HCEC 1CT (cell line): ENCODE measurements at regions not wholly inside any gene's neighbourhood (a gene's known extent, or its start where the extent isn't known, plus 50 kb on each side); places are given as distances from the start of the nearest gene placed in this dataset.
"Not testable (repeated sequence)": the region's sequence is repeated elsewhere in the genome, so short reads cannot be mapped to it uniquely, and the experiment has no call there.

Source experiments
- DNase-seq: peaks from one replicate; pipeline ENCODE4 v3.0.0-alpha.2; 2017

DNA sequence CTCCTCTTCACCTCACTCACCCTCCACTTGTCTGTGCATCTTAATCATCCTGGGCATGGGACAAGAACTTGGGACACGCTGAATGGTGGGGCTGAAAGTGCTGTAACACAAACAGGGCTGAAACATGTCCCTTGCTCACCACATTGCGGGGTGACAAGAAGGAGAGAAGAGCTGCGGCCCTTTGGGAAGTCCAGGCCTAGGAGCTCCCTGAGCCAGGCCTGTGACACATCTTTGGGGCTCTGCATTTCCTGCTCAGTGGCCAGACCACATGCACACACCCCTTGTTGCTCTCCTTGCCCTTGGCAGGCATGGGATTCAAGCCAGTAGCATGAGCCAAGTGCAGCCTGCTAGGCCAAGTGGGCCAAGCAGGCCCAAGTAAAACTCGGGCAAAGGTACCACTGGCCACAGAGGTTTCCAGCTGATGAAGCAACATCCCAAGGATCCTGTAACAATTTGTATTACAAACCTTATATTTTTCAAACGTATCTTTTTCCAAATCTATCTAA is 1384.3 kb upstream of the PCDH20 start:
- no peak for DNase-seq

DNA sequence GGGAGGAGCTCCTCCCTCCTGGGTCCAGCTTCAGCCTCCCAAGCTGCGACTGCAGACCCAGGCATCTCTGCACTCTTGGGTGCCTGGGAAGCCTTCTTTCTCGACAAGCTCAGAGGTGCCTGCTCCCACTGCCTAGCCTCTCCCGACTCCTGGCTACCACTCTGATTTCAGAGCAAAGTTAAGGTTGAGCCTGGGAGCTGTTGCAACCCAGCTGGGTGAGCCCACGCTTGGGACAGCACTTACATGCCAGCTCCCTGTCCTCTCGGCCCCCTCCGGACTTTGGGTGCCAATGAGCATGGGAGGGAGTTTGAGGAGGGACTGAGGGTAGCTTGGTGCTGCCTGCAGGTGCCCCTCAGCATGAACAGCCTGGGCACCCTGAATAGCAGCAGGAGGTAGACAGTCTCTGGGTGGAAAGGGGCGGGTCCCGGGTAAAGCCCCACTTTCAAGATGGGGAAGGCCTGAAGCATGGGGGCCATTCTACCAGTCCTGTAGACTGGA is 1383.4 kb upstream of the PCDH20 start:
- no peak for DNase-seq

- DNase-seq: no peak
Measured at GRCh38 chr13:62793850-62794249, 1378.2 kb upstream of the PCDH20 start.

DNA sequence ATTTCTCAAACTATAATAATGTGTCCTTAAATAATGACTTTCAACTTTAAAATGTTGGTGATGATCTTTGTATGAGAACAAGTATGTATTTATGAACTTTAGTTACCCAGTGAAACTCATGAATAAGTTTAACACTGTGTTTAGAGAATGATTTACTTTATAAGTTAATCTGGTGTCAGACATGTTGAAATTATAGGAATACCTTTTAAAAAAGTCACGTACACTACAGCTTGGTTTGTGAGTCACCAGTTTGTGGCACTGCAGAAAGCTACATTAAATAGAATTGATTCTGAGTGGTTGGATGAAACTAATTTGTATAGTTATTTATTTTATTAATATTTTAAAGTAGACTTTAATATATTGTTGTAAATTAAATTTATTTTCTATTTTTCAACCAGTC is 1366.2 kb upstream of the PCDH20 start:
- no peak for DNase-seq

DNA sequence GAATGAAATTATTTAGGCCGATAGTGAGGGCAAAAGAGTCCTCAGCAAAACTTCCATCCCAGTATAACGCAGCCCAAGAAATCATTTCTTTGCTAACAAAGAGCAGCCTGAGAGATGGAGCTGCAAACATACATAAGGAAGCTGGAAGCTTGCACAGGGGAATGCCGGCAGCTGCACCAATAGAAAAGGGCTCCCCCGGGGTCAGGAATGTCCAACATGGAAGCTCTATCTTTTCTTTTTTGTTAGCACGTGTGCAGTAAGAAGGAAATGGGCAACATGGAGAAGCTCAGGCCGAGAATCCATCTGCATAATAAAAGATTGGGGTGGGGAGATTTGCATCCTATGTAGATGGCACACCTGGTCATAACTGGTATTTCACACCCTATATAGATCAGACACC is 1363.5 kb upstream of the PCDH20 start:
- no peak for DNase-seq

- DNase-seq: no peak
Measured at GRCh38 chr13:62767473-62767872, 1351.8 kb upstream of the PCDH20 start.

- DNase-seq: no peak
Measured at GRCh38 chr13:62760724-62761123, 1345.1 kb upstream of the PCDH20 start.

GRCh38 chr13:62747629-62748028 is 1332.0 kb upstream of the PCDH20 start:
- no peak for DNase-seq

DNA sequence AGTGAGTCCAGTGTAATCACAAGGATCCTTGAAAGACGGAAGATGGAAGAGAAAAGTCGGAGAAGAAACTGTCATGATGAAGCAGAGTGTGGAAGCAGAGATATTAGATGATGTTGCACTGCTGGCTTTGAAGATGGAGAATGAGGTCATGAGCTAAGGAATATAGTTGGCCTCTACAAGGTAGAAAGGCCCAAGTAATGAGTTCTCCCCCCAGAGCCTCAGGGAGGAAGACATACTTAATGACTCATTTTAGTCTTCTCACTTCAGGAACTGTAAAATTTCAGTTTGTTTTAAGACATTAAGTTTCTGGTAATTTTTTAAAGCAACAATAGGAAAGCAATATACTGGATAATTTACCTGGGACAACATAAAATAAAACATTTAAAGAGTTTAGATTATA is 1331.5 kb upstream of the PCDH20 start:
- no peak for DNase-seq

GRCh38 chr13:62729746-62730145 is 1314.1 kb upstream of the PCDH20 start:
- not testable (repeated sequence) for DNase-seq

DNA sequence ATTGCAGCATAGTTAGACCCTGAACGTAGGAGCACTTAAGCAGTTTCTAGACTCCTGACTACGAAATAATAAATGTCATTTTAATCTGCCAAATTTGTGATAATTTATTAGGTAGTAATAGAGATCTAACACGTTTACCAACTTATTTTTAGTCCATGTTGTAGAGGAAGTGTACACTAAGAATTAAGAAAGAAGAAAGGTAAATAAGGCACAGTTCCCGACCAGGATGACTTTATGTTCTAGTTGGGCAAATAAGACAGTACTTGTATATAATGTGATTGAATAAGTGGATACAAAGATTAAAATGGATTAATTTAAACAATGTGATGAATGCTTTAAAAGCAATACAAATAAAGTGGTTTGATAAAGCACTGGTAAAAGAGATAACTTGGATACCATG is 1306.2 kb upstream of the PCDH20 start:
- no peak for DNase-seq

GRCh38 chr13:62711948-62712347 is 1296.3 kb upstream of the PCDH20 start:
- not testable (repeated sequence) for DNase-seq

DNA sequence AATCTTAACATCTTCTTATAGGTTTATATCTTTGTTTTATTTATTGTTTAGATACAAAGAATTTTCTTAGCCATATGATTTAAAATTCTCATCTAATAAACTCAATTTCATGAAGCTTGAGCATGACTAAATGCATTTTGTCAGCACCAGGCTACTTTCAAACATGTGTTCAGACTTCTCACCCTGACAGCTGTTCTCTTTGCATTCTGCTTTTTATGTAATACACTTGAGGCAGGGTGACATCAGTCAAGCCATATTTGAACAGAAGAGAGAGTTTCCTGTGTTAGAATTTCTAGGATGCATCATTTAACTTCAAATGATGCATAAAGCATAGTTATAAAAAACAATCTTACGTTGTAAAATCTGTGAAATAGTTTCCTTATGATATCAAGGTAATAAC is 1295.1 kb upstream of the PCDH20 start:
- no peak for DNase-seq

- no peak for DNase-seq
Measured at GRCh38 chr13:62706048-62706447, 1290.4 kb upstream of the PCDH20 start.

- no peak for DNase-seq
Measured at GRCh38 chr13:62704875-62705274, 1289.2 kb upstream of the PCDH20 start.

DNA sequence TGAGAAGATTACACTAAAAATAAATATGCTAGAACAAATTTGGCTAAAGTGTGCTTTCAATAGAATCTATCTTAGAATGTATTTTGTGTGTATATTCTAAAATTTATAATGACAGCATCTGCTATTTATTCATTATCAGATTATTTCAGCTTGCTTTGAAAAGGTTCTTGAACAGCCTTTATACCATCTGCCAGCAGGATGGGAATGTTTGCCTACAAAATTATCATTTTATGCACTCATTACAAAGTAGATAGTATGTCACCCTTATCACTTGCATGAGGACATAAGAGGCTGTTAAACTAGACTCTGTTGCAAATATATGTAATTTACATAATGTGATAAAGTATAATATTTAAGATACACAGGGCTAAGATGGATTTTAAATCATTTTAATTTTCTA is 1286.9 kb upstream of the PCDH20 start:
- no peak for DNase-seq

- DNase-seq: no peak
Measured at GRCh38 chr13:62697701-62698100, 1282.1 kb upstream of the PCDH20 start.

DNA sequence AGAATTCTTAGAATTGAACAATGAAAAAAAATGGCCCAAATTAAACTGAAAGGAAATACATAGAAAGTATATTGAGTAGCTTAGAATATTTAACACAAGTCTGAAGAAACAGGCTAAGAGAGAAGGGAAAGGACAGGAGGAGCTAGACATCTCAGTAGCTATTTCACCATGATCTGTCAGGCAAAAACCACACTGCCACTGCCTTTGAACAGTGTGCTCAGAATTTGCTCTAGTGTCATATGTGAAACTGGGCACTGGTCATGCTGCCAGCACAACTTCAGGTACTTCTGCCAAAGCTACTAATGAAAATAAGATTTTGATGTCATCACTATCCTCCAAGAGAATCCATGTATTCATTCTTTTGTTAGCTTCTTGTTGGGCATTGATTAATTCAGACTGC is 1280.8 kb upstream of the PCDH20 start:
- no peak for DNase-seq

DNA sequence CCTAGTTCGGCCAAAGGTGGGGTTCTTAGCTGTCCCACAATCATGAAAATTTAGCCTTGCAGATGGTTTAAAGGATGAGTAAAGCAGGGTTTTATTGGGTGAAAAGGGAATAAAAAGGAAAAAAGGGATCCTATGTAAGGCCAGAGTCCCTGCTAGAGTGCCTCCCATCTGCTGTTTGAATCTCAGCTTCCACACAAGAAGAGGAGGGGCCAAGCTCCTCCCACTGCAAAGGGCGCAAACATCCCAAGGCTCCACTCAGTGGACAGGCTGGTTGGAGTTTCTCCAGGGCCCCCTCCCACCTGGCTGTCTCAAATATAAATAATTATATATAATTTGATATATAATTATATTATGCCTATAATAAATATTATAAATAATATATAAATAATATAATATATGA is 1272.1 kb upstream of the PCDH20 start:
- DNase-seq: no peak

- DNase-seq: no peak
Measured at GRCh38 chr13:62684359-62684758, 1268.7 kb upstream of the PCDH20 start.

DNA sequence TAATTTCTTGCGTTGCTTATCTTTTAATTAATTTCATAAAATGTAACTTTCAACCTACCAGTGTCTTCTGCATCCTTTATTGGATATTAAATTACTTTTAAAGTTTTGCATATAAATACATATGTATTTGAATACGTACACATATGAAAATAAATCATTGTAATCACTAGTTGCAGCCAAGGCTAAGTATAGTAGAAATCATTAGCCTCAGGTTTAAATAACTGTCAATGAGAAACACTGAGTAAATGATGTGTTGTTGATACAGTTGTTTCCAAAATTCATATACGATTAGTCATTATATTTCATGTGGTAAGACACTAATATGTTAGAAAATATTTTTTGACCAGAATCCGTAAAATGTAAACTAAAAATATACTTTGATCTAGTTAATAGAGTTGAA is 1267.1 kb upstream of the PCDH20 start:
- no peak for DNase-seq

DNA sequence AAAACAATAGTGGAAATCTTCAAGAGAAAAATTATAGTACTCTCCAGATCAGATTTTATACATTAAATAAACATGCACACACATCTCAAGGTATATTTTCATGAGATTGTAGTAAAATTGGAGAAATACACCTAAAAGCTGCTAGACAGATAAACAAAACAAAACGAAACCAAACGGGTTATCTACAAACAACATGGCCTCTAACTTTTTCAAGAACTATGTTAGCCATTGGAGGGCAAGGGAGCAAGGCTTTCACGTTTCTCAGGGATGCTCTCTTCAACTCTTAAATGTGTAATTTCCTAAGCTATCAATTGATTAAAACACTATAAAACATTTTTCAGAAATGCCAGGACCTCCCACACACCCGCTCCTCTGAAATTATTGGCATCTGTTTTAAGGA is 1262.4 kb upstream of the PCDH20 start:
- DNase-seq: no peak

GRCh38 chr13:62663767-62664166 is 1248.1 kb upstream of the PCDH20 start:
- no peak for DNase-seq

DNA sequence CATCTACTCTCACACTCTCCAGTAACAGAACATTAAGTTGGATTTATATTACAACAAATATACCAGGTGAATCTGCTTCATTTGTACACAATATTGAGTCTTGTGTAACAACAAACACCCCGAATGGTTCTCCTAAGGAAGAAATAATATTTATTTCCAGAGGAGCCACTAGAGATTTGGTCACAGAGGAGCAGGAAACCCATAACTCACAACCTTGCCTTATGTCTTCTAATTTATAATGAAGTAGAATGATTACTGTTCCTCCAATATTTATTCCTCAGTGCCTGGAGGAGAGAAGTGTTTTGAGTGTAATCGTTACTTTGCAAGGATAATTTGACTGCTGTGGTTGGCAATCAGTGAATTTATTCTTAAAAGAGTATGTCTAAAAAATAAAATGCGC is 1243.7 kb upstream of the PCDH20 start:
- no peak for DNase-seq

DNA sequence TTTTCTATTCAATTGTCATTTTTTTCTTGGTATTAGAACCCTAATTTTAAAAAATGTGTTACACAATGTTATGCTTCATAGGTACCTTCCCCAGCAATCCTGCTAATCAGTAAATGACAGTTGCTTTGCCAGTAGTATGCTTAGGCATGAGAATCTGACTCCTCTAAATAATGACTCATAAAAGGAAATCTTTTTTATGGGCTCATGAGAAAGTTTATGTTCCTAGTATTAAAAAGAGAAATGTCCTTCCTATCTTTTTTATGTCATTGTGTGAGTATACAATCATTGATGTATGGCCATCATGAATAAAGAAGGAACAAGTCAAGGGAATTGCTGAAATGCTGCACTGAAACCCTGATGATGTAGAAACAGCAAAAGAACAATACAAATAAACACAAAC is 1237.7 kb upstream of the PCDH20 start:
- DNase-seq: no peak
